HG02798 (cell line): ENCODE measurements at regions not wholly inside any gene's neighbourhood (a gene's known extent, or its start where the extent isn't known, plus 50 kb on each side); places are given as distances from the start of the nearest gene placed in this dataset.
A peak's percentile ranks its signal among the peaks of the same experiment; 100 is the strongest.

ENCODE experiments used
- ATAC-seq: cut with Tn5 transposase; IDR thresholded peaks from one replicate; pipeline ENCODE4 v1.9.1; 2021; ENCODE audit warnings: mild to moderate bottlenecking; ENCODE audit not compliant: unreplicated experiment, poor library complexity

- ATAC-seq: peak; percentile 56
Measured at GRCh38 chr18:44033144-44033701, 647.5 kb upstream of the SETBP1 start.

GRCh38 chr18:44035554-44035953 lies 645.1 kb upstream of the SETBP1 start:
- ATAC-seq: no peak

GRCh38 chr18:44036501-44036900 lies 644.2 kb upstream of the SETBP1 start:
- no peak for ATAC-seq

GRCh38 chr18:44039216-44039615 lies 641.5 kb upstream of the SETBP1 start:
- no peak for ATAC-seq

- ATAC-seq: no peak
Measured at GRCh38 chr18:44039826-44040225, 640.9 kb upstream of the SETBP1 start.

GRCh38 chr18:44041553-44041952 lies 639.1 kb upstream of the SETBP1 start:
- no peak for ATAC-seq

GRCh38 chr18:44041961-44042360 lies 638.7 kb upstream of the SETBP1 start:
- ATAC-seq: no peak

GRCh38 chr18:44046376-44046975 lies 634.2 kb upstream of the SETBP1 start:
- ATAC-seq: no peak

GRCh38 chr18:44047585-44047984 lies 633.1 kb upstream of the SETBP1 start:
- ATAC-seq: no peak

- ATAC-seq: no peak
Measured at GRCh38 chr18:44048435-44048834, 632.3 kb upstream of the SETBP1 start.

- ATAC-seq: no peak
Measured at GRCh38 chr18:44048846-44049245, 631.8 kb upstream of the SETBP1 start.

GRCh38 chr18:44051026-44051425 lies 629.7 kb upstream of the SETBP1 start:
- no peak for ATAC-seq

- ATAC-seq: no peak
Measured at GRCh38 chr18:44054514-44054913, 626.2 kb upstream of the SETBP1 start.

- no peak for ATAC-seq
Measured at GRCh38 chr18:44060197-44060596, 620.5 kb upstream of the SETBP1 start.

GRCh38 chr18:44061438-44061837 lies 619.2 kb upstream of the SETBP1 start:
- ATAC-seq: no peak

GRCh38 chr18:44062345-44062744 lies 618.3 kb upstream of the SETBP1 start:
- no peak for ATAC-seq

GRCh38 chr18:44065206-44065605 lies 615.5 kb upstream of the SETBP1 start:
- no peak for ATAC-seq

- ATAC-seq: no peak
Measured at GRCh38 chr18:44066541-44066940, 614.1 kb upstream of the SETBP1 start.

- ATAC-seq: no peak
Measured at GRCh38 chr18:44067186-44067585, 613.5 kb upstream of the SETBP1 start.

- ATAC-seq: no peak
Measured at GRCh38 chr18:44075038-44075437, 605.6 kb upstream of the SETBP1 start.

GRCh38 chr18:44079606-44080005 lies 601.1 kb upstream of the SETBP1 start:
- no peak for ATAC-seq

GRCh38 chr18:44080054-44080453 lies 600.6 kb upstream of the SETBP1 start:
- ATAC-seq: no peak
